ENCODE measurements at regions not wholly inside any gene's neighbourhood (a gene's known extent, or its start where the extent isn't known, plus 50 kb on each side); places are given as distances from the start of the nearest gene placed in this dataset.

GRCh38 chr12:126811391-126811790 lies 1455.6 kb upstream of the TMEM132C start:
- no peak for DNase-seq

GRCh38 chr12:126819554-126819953 lies 1447.4 kb upstream of the TMEM132C start:
- DNase-seq = no peak

- no peak for DNase-seq
Measured at GRCh38 chr12:126830778-126831680, 1435.9 kb upstream of the TMEM132C start.

GRCh38 chr12:126837697-126838096 lies 1429.3 kb upstream of the TMEM132C start:
- no peak for DNase-seq

- no peak for DNase-seq
Measured at GRCh38 chr12:126843915-126844669, 1422.9 kb upstream of the TMEM132C start.

- no peak for DNase-seq
Measured at GRCh38 chr12:126847005-126847629, 1419.9 kb upstream of the TMEM132C start.

- no peak for DNase-seq
Measured at GRCh38 chr12:126855768-126856167, 1411.2 kb upstream of the TMEM132C start.

- DNase-seq = no peak
Measured at GRCh38 chr12:126856958-126857357, 1410.0 kb upstream of the TMEM132C start.

GRCh38 chr12:126858560-126858959 lies 1408.4 kb upstream of the TMEM132C start:
- DNase-seq = no peak

GRCh38 chr12:126860210-126860609 lies 1406.8 kb upstream of the TMEM132C start:
- no peak for DNase-seq

GRCh38 chr12:126862500-126862899 lies 1404.5 kb upstream of the TMEM132C start:
- no peak for DNase-seq

- DNase-seq = no peak
Measured at GRCh38 chr12:126869644-126870043, 1397.3 kb upstream of the TMEM132C start.

GRCh38 chr12:126873701-126874100 lies 1393.3 kb upstream of the TMEM132C start:
- DNase-seq = no peak

GRCh38 chr12:126874427-126875026 lies 1392.4 kb upstream of the TMEM132C start:
- DNase-seq = no peak

GRCh38 chr12:126879842-126880241 lies 1387.1 kb upstream of the TMEM132C start:
- no peak for DNase-seq

- DNase-seq = no peak
Measured at GRCh38 chr12:126883697-126884096, 1383.3 kb upstream of the TMEM132C start.

- no peak for DNase-seq
Measured at GRCh38 chr12:126889501-126889900, 1377.5 kb upstream of the TMEM132C start.

- DNase-seq = no peak
Measured at GRCh38 chr12:126890097-126890496, 1376.9 kb upstream of the TMEM132C start.

- no peak for DNase-seq
Measured at GRCh38 chr12:126891789-126892188, 1375.2 kb upstream of the TMEM132C start.

- DNase-seq = no peak
Measured at GRCh38 chr12:126895951-126896913, 1370.7 kb upstream of the TMEM132C start.

GRCh38 chr12:126897102-126897501 lies 1369.9 kb upstream of the TMEM132C start:
- DNase-seq = no peak

- no peak for DNase-seq
Measured at GRCh38 chr12:126897778-126898177, 1369.2 kb upstream of the TMEM132C start.

All from amniotic stem cell (primary cell).